DMS153 (cell line): ENCODE measurements at regions not wholly inside any gene's neighbourhood (a gene's known extent, or its start where the extent isn't known, plus 50 kb on each side); places are given as distances from the start of the nearest gene placed in this dataset.
"Not testable (repeated sequence)": the region's sequence is repeated elsewhere in the genome, so short reads cannot be mapped to it uniquely, and the experiment has no call there.

ENCODE experiments used
- DNase-seq: peaks from one replicate; lab custom pipeline; 2025; lab: John Stamatoyannopoulos, UW

- DNase-seq = no peak
Measured at GRCh38 chr11:33463059-33463458, 205.9 kb downstream of the HIPK3 start.

DNA sequence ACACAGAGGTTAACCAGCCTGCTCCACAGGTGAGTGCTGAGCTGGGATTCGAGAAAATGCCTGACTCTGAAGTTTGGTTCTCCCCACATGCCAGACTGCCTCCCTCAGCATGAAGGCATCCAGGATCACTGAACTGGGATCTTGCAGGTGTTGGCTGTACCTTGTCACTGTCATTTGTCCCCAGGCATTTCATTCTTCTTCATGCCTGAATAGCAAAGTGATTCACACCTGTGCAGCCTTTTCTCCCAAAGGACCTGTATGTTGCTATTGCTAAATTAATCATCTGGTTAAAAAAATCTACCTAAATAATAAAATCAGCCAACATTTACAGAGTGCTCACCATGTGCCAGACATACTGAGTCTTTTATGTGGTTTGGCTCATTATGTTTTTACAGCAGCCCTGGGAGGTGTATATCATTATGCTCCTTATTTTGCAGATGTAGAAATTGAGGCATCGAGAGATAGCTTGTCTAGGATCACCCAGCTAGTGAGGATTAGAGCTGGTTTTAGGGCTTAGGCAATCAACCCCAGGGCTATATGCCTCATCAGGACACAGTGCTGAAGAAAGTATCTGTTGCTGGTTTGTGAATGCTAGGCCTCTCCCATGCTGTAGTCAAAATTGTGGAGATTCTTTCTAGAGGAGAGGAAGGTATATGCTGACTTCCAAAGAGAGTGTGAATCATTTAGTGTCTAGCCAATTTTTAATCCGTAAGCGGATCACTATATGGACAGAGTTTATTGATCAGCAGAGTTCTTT is 204.4 kb downstream of the HIPK3 start:
- no peak for DNase-seq

DNA sequence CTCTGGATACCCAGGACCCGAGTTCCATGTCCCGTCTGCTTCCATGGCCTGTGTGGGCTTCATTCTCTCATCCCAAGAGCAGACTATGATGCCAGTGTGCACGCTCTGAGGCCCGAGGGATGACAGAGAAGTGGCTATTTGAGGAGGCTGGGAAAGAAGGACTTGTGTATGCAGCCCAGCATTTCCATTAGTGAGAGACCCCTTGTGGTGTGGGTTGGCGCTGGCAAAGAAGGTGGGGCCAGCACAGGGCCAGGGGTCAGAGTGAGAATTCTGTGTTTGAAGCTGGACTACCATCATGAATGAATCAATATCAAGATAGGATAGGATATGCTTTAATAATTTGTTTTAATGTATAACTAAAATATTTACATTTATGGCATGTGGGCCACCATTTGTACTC is 200.8 kb downstream of the HIPK3 start:
- DNase-seq = no peak

DNA sequence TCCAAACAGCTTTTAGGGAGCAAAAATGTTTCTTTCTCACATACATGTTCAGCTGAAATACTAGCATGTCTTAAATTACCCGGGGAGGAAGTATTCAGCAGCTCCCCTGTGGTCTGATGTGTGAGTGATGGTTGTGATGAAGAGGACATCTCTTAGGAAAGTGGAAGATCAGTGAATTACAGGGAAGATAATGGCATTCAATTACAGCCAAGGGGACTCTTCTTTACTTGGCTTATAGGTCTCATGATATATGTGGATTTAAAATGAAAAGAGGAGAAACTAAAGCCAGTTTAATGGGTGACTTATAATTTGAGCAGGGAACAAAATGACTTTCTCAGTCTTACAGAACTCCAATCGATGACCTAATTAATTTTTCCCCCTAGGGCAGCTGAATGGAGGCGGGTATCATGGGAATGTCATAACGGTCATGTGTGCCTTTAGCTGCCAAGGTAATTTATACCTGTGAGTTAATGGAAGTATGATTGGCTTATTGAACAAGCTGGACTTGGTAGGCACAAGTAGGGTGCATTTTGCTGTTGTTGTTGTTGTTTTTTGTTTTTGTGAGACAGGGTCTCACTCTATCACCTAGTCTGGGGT is 198.8 kb downstream of the HIPK3 start:
- DNase-seq = no peak

- DNase-seq = no peak
Measured at GRCh38 chr11:33454264-33454663, 197.1 kb downstream of the HIPK3 start.

DNA sequence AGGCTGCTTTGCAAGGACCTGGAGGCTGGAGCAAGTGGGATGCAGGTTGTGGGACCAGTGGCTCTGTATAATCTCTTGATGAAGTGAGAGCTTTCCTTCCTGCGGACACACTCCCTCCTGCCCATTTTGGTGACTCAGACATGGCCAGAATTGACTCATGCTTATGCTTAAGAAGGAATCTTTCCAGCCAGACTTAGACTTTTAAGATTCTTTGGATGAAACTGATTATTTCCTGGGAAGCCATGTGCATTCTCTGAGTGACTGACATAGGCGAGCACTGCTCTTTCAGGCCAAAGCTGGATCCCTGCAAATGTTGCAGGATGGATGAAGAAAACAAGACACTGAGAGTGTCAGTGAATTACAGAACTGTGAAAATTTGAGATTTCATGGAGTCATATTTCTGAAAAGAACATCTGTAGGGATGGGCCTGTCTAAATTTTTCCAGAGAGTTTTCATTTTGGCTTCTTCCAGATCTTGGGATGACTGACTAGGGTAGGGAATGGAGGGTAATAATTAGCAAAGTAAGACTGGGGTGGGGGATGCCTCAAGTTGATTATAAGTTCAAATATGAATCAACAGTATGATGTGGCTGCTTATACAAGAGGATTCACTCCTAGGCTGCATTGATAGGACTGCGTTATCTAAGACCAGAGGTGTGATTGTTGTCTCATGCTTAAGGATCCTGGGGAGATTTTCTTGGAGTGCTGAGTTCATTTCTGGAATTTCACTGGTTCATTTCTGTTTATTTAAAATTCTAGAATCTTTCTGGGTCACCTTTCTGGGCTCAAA is 195.8 kb downstream of the HIPK3 start:
- no peak for DNase-seq

GRCh38 chr11:33451364-33451763 is 194.2 kb downstream of the HIPK3 start:
- no peak for DNase-seq

DNA sequence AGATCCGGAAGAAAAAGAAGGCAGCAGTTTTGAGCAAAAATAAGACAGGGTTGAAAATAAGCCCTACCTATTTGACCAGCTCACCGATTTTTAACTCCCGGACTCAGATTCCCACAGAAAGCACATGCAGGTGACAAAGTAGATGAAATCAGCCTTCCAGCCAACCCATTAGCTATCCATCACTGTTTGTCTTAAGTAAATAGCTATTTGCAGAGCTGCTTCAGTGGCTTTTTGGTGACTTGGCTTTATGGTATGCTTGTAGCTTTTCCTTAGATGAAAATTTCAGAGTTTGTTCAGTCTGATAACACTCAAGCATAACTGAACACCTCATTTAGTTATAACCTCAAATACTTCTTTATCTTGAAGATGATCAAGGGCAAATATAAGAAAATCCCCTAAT is 192.6 kb downstream of the HIPK3 start:
- no peak for DNase-seq

GRCh38 chr11:33448461-33449130 is 191.4 kb downstream of the HIPK3 start:
- no peak for DNase-seq

GRCh38 chr11:33445761-33446161 is 188.6 kb downstream of the HIPK3 start:
- no peak for DNase-seq

DNA sequence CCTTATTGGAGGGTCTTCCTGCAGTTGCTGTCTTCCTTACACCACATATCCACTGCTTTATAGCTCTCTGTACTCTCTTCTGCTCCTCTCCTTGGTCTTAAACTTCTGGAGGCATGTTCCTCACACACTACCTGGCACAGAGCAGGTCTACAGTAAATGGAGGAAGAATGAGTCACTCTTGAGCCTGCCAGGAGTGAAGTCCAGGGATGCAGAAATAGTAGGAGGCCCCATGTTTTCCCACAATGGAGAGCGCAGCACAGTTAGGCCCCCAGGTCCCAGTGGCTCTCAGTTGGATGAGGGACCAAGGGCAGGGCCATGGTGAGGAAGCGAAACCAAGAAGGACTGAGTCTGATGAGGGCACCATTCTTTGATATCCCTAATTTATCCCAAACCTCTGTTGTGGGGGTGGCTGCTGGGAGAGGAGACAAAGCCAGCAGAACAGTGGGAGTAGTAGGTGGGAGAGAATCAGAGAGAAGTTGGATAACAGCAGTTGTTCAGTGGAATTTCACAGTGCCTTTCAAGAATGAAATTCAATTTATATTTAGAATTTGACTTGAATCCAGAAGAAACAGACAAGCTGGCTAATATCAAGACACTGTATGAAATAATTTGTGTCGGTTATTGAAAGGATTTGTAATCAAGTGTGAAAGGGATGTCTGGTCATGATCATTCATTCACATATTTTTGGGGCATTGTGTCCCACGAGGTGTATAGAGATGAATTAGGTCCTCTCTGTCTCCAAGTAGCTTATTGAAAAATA is 187.8 kb downstream of the HIPK3 start:
- DNase-seq = no peak

DNA sequence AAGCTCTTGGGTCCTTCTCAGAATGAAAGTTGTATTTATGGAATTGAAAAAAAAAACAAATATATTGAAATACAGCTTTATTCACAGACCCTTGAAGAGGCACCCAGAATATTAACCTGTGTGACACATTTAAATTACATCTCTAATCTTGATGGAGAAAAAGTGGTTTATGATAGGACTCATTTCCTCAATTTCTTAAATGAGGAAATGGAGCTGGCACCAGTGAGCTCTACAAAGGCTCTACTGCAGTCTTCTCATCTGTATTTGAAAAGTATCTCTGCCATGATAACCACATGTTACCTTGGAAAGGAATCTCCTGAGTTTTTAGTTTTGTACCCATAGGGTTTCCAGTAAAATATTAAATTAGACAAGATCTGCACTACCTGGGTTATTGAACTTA is 186.5 kb downstream of the HIPK3 start:
- no peak for DNase-seq

DNA sequence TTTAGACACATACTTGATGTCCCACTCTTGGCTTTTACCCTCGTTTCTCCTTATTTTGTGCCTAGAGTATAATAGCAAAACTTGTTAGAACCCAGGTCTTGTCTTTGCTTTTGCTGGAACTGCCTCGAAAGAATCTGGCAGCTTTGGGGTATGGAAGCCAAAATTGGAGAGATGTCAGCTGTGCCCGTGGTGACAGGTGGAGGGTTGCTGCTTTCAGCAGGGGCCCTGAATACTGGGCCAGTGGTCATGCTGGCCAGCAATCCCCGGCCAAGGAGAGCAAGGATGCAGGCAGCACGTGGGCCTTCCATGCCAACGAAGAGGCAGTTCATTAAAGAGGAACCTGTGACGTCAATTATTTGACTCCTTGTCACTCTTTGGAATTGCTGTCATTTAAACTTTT is 181.1 kb downstream of the HIPK3 start:
- no peak for DNase-seq

- DNase-seq = no peak
Measured at GRCh38 chr11:33437529-33437928, 180.3 kb downstream of the HIPK3 start.

GRCh38 chr11:33435216-33435615 is 178.0 kb downstream of the HIPK3 start:
- DNase-seq = no peak

DNA sequence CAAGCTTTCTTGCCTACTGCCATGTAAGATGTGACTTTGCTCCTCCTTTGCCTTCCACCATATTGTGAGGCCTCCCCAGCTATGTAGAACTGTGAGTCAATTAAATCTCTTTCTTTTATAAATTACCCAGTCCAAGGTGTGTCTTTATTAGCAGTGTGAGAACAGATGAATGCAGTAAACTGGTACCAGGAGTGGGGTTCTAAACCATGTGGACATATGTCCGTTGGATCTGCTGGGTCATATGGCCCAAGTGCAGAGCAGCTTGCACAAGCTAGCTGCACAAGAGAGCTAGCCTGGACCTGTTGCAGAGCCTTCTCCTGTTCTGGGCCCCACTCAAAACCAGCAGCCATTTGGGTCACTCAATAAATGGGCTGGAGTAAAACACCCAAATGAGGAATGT is 177.1 kb downstream of the HIPK3 start:
- DNase-seq = no peak

- DNase-seq = not testable (repeated sequence)
Measured at GRCh38 chr11:33428435-33428834, 171.3 kb downstream of the HIPK3 start.

DNA sequence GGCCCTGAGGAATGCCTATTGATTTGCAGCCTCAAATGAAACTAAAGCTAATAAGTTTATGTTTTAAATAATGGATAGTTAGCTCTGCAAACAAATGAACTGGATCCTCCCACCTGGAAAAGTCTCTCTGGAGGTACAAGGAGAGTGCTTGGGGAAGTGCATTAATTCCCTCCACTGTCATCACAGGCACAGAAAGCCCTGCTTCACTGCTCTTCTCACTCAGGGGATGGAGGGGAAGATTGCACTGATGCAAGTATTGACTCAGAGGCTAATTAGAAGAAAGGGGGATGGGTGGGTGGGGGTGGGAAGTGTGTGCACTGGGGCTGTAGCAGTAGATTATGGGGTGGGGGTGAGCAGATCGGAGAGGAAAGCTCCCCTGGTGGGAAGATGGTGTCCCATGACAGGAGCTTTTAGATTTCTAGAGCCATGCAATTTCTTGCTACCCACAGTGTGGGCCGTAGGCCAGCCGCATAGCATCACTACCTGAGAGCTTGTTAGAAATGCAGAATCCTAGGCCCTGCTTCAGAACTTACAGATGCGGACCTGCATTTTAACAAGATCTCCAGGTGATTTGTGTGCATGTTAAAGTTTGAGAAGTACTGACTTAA is 163.9 kb downstream of the HIPK3 start:
- DNase-seq = no peak

- no peak for DNase-seq
Measured at GRCh38 chr11:33419924-33420323, 162.7 kb downstream of the HIPK3 start.

- no peak for DNase-seq
Measured at GRCh38 chr11:33417121-33417520, 159.9 kb downstream of the HIPK3 start.

DNA sequence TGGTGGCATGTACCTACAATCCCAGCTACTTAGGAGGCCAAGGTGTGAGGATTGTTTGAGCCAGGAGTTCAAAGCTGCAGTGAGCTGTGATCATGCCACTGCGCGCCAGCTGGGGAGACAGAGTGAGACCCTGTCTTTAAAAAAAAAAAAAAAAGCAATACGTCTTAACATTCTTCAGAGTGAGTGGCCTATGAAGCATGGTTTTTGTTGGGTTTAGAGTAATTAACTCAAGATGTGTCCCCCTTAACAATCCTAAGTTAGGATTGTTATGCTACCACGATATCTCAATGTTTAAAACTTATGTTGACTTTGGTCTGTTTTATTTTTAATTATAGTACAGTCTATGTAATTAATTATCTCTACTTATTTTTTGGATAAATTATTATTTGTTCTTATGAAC is 156.1 kb downstream of the HIPK3 start:
- no peak for DNase-seq
